H9 (cell line): ENCODE measurements at regions not wholly inside any gene's neighbourhood (a gene's known extent, or its start where the extent isn't known, plus 50 kb on each side); places are given as distances from the start of the nearest gene placed in this dataset.

Source experiments
- DNase-seq: peaks from one replicate; pipeline ENCODE4 v3.0.0-alpha.2; 2017
- H2AFZ ChIP-seq: one replicate; pipeline ENCODE4 v1.6.1; 2013; ENCODE audit warnings: mild to moderate bottlenecking, low read length, control low read depth, moderate library complexity
- H2AK5ac ChIP-seq: 2 replicates; pipeline ENCODE4 v1.6.1; 2013; ENCODE audit warnings: low read length, control low read depth, mixed read lengths; ENCODE audit not compliant: insufficient read length
- H2BK120ac ChIP-seq: one replicate; pipeline ENCODE4 v1.6.1; 2013; ENCODE audit warnings: low read depth, mild to moderate bottlenecking, low read length, control low read depth, inconsistent platforms; ENCODE audit not compliant: poor library complexity, severe bottlenecking
- H2BK12ac ChIP-seq: 2 replicates; pipeline ENCODE4 v1.6.1; 2013; ENCODE audit warnings: low read length, control low read depth, mixed read lengths, low read depth; ENCODE audit not compliant: insufficient read length
- H2BK15ac ChIP-seq: 2 replicates; pipeline ENCODE4 v1.6.1; 2013; ENCODE audit warnings: low read depth, low read length, control low read depth
- H2BK20ac ChIP-seq: one replicate; pipeline ENCODE4 v1.6.1; 2013; ENCODE audit warnings: low read depth, mild to moderate bottlenecking, low read length, control low read depth, inconsistent platforms; ENCODE audit not compliant: poor library complexity, severe bottlenecking
- H2BK5ac ChIP-seq: 2 replicates; pipeline ENCODE4 v1.6.1; 2013; ENCODE audit warnings: low read length, control low read depth, mixed read lengths; ENCODE audit not compliant: insufficient read length
- H3K14ac ChIP-seq: 2 replicates; pipeline ENCODE4 v1.6.1; 2013; ENCODE audit warnings: low read length, control low read depth; ENCODE audit not compliant: insufficient read depth
- H3K18ac ChIP-seq: 2 replicates; pipeline ENCODE4 v1.6.1; 2013; ENCODE audit warnings: low read depth, mild to moderate bottlenecking, mixed read lengths, low read length, control low read depth; ENCODE audit not compliant: insufficient read length
- H3K23ac ChIP-seq: 2 replicates; pipeline ENCODE4 v1.6.1; 2013; ENCODE audit warnings: low read length, control low read depth, mixed read lengths, low read depth; ENCODE audit not compliant: insufficient read length
- H3K23me2 ChIP-seq: 2 replicates; pipeline ENCODE4 v1.6.1; 2013; ENCODE audit warnings: low read depth, mild to moderate bottlenecking, mixed read lengths, low read length, control low read depth; ENCODE audit not compliant: insufficient read length, poor library complexity, severe bottlenecking
- H3K27ac ChIP-seq: 2 replicates; pipeline ENCODE4 v1.5.1; 2013; ENCODE audit warnings: low read length, control low read depth, mixed read lengths, low read depth; ENCODE audit not compliant: insufficient read length
- H3K27me3 ChIP-seq: 2 replicates; pipeline ENCODE4 v1.6.1; 2013; ENCODE audit warnings: low read length, control low read depth, inconsistent platforms; ENCODE audit not compliant: insufficient read depth
- H3K4ac ChIP-seq: 2 replicates; pipeline ENCODE4 v1.6.1; 2013; ENCODE audit warnings: low read depth, mild to moderate bottlenecking, control low read depth, inconsistent platforms, low read length, moderate library complexity
- H3K4me1 ChIP-seq: 2 replicates; pipeline ENCODE4 v1.6.1; 2013; ENCODE audit warnings: low read length, control low read depth, inconsistent platforms; ENCODE audit not compliant: insufficient read depth
- H3K4me2 ChIP-seq: 2 replicates; pipeline ENCODE4 v1.6.1; 2013; ENCODE audit warnings: low read length, control low read depth, mixed read lengths; ENCODE audit not compliant: insufficient read length, insufficient read depth
- H3K56ac ChIP-seq: 2 replicates; pipeline ENCODE4 v1.6.1; 2013; ENCODE audit warnings: low read depth, mild to moderate bottlenecking, mixed read lengths, low read length, control low read depth; ENCODE audit not compliant: insufficient read length
- H3K79me1 ChIP-seq: 2 replicates; pipeline ENCODE4 v1.6.1; 2013; ENCODE audit warnings: low read depth, mild to moderate bottlenecking, moderate library complexity, low read length, control low read depth, inconsistent platforms; ENCODE audit not compliant: insufficient read depth, poor library complexity, severe bottlenecking
- H3K79me2 ChIP-seq: 2 replicates; pipeline ENCODE4 v1.6.1; 2013; ENCODE audit warnings: low read length, control low read depth, inconsistent platforms; ENCODE audit not compliant: insufficient read depth
- H3K9ac ChIP-seq: 2 replicates; pipeline ENCODE4 v1.6.1; 2013; ENCODE audit warnings: low read length, control low read depth, mixed read lengths; ENCODE audit not compliant: insufficient read length; ENCODE audit errors: extremely low read depth
- H3K9me3 ChIP-seq: one replicate; pipeline ENCODE4 v1.6.1; 2013; ENCODE audit warnings: low read depth, low read length, inconsistent platforms; ENCODE audit not compliant: control insufficient read depth
- H3T11ph ChIP-seq: one replicate; pipeline ENCODE4 v1.6.1; 2013; ENCODE audit warnings: mild to moderate bottlenecking, low read length, control low read depth, inconsistent platforms
- H4K20me1 ChIP-seq: one replicate; pipeline ENCODE4 v1.6.1; 2013; ENCODE audit not compliant: control insufficient read depth, insufficient read length, insufficient read depth
- H4K5ac ChIP-seq: 2 replicates; pipeline ENCODE4 v1.6.1; 2013; ENCODE audit warnings: low read depth, mild to moderate bottlenecking, mixed read lengths, low read length, control low read depth; ENCODE audit not compliant: insufficient read length
- H4K8ac ChIP-seq: replicated peaks from 2 replicates; pipeline ENCODE4 v1.6.1; 2013; ENCODE audit warnings: low read length, control low read depth, mixed read lengths, low read depth; ENCODE audit not compliant: insufficient read length
- H4K91ac ChIP-seq: 2 replicates; pipeline ENCODE4 v1.6.1; 2013; ENCODE audit warnings: low read depth, mild to moderate bottlenecking, moderate library complexity, mixed read lengths, low read length, control low read depth; ENCODE audit not compliant: insufficient read length
- H3K27ac Mint-ChIP-seq, 3 experiments: 2 replicates in 2 of 3; 3 replicates in 1 of 3; pipeline ENCODE4 v1.8.0; 2020 to 2021; ENCODE audit warnings: mixed read lengths in 3 of 3, mild to moderate bottlenecking in 1 of 3, moderate library complexity in 1 of 3
- H3K27me3 Mint-ChIP-seq: 2 replicates; pipeline ENCODE4 v1.8.0; 2021; ENCODE audit warnings: low read depth, mild to moderate bottlenecking, moderate library complexity, mixed read lengths
- H3K36me3 Mint-ChIP-seq, 3 experiments: 2 replicates in 2 of 3; 3 replicates in 1 of 3; pipeline ENCODE4 v1.8.0; 2020 to 2021; ENCODE audit warnings: low read depth in 3 of 3, mixed read lengths in 3 of 3; ENCODE audit not compliant: insufficient read depth in 1 of 3
- H3K4me1 Mint-ChIP-seq, 2 experiments: 2 replicates each; pipeline ENCODE4 v1.8.0; 2020; ENCODE audit warnings: mixed read lengths in 2 of 2
- H3K4me3 Mint-ChIP-seq, 2 experiments: 2 replicates in 1 of 2; 3 replicates in 1 of 2; pipeline ENCODE4 v1.8.0; 2020 to 2021; ENCODE audit warnings: mild to moderate bottlenecking in 2 of 2, mixed read lengths in 2 of 2, moderate library complexity in 1 of 2
- H3K9me3 Mint-ChIP-seq, 2 experiments: 2 replicates in 1 of 2; 3 replicates in 1 of 2; pipeline ENCODE4 v1.8.0; 2020; ENCODE audit warnings: mild to moderate bottlenecking in 2 of 2, mixed read lengths in 2 of 2, moderate library complexity in 1 of 2
- CTCF ChIP-seq: fragments of 200-600 bp; sonication (generic); conservative IDR thresholded peaks from 3 replicates; pipeline ENCODE4 v1.8.0; 2021; ENCODE audit warnings: antibody characterized with exemption, mild to moderate bottlenecking
- WGBS: extraction: QIAGEN DNeasy Blood & Tissue Kit; methylation state at CpG from one replicate; pipeline ENCODE4 v1.1.7; 2013; ENCODE audit warnings: missing lambda C conversion rate, low lambda C conversion rate, mixed read lengths; ENCODE audit not compliant: insufficient read length; ENCODE audit errors: extremely low coverage; 5-methylcytosine and 5-hydroxymethylcytosine counted together

- WGBS, result no CpG with 5 or more reads among the region's 1 CpG
- Mint-ChIP-seq H3K27me3 (peaks cover 2% of the 10 kb centered on the region; the same call in 1 of the 2 replicates), H3K4me1 (no peaks in the 10 kb centered on the region), H3K4me3 (no peak overlapping the region), H3K9me3 (peaks cover 74 to 76% of the 10 kb centered on the region in 2 experiments), H3K27ac (no peak overlapping the region), H3K36me3 (peaks cover 1 to 9% (median 7%) of the 10 kb centered on the region in 3 experiments; a peak in 6 of 7 replicates)
- no peak overlapping the region for H3K4ac ChIP-seq
- H2BK12ac ChIP-seq, result no peak overlapping the region
- DNase-seq, result no peak
- H3K79me2 ChIP-seq, result no peaks in the 10 kb centered on the region
- no peak overlapping the region for H2BK15ac ChIP-seq
- H3K27ac ChIP-seq, result no peak overlapping the region
- no peak overlapping the region for H3K56ac ChIP-seq
- no peak overlapping the region for H3K9ac ChIP-seq
- H2BK120ac ChIP-seq, result no peak overlapping the region
- no peak for TF ChIP-seq CTCF
- H3K23ac ChIP-seq, result no peak overlapping the region
- H4K5ac ChIP-seq, result no peak overlapping the region
- no peak overlapping the region for H2BK5ac ChIP-seq
- H3T11ph ChIP-seq, result no peak overlapping the region
- H4K8ac ChIP-seq, result no peak overlapping the region
- no peak overlapping the region for H4K91ac ChIP-seq
- H3K14ac ChIP-seq, result no peak overlapping the region
- no peak overlapping the region for H3K4me2 ChIP-seq
- no peak overlapping the region for H3K18ac ChIP-seq
- H2BK20ac ChIP-seq, result no peak overlapping the region
- H3K4me1 ChIP-seq, result peaks cover 3% of the 10 kb centered on the region
- H3K9me3 ChIP-seq, result no peaks in the 10 kb centered on the region
- no peaks in the 10 kb centered on the region for H4K20me1 ChIP-seq
- H3K27me3 ChIP-seq, result no peaks in the 10 kb centered on the region
- H2AFZ ChIP-seq, result no peak overlapping the region
- H3K79me1 ChIP-seq, result no peaks in the 10 kb centered on the region
- H3K23me2 ChIP-seq, result no peaks in the 10 kb centered on the region
- H2AK5ac ChIP-seq, result no peak overlapping the region
Observed at GRCh38 chrX:10926891-10927290, 184.2 kb upstream of the HCCS start.
